HG03565 (cell line): ENCODE measurements at regions not wholly inside any gene's neighbourhood (a gene's known extent, or its start where the extent isn't known, plus 50 kb on each side); places are given as distances from the start of the nearest gene placed in this dataset.

Source experiments
- ATAC-seq: cut with Tn5 transposase; IDR thresholded peaks from one replicate; pipeline ENCODE4 v1.9.1; 2021; ENCODE audit warnings: mild to moderate bottlenecking, moderate library complexity; ENCODE audit not compliant: unreplicated experiment

DNA sequence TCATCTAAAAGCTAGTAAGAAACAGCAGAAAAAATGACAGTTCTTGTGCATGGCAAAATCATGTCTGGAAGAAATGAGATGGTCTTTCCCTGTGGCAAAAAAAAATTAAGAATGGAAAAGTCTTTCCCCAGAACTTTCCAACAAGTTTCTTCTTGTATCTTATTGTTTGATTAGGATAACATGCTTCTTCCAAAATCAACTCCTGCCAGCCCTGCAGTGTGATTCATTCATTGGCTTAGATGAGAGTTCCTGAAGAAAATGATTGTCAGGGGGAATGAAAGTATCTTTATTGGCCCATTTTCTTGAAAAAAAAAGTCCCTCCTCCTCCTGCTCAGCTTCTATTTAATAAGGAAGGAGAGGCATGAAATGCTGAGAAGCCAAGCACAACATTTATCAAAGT lies 407.7 kb downstream of the ARAP2 start:
- ATAC-seq: no peak

DNA sequence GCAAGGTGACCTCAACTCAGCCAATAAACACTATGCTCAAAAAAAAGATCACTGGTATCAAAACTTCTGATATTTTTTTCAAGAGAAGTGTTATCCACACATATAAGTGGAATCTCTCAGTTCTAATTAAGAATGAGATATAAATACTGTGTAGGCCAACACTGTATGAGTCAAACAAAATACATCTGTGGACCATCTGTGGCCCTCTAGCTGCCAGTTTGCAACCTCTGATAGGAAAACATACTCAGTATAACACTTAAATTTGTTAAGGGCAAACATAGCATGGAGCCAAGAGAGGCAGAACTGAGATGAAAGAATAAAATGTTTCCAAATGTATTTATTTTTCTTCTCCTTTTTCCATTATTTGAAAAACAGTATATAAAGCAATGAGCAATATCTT lies 377.3 kb downstream of the ARAP2 start:
- no peak for ATAC-seq

- ATAC-seq: no peak
Observed at GRCh38 chr4:35872273-35872672, 372.0 kb downstream of the ARAP2 start.

DNA sequence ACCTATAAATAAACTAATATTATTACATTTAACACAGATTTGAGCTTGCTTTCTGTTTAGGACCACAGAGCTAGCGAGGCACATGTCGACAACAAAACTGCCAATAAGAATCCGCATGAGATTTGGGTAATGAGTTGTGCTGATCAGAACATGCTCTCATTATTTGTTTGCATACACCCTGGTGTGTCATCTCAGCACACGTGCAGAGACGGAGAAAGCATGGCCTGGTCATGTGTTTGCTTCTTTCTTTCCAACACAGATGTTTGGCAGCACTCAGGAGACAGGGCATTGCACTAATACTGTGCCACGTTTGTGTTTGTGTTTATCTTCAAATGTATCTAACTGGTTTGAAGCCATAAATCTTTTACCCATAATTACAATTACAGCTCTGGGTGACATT lies 364.8 kb downstream of the ARAP2 start:
- no peak for ATAC-seq

DNA sequence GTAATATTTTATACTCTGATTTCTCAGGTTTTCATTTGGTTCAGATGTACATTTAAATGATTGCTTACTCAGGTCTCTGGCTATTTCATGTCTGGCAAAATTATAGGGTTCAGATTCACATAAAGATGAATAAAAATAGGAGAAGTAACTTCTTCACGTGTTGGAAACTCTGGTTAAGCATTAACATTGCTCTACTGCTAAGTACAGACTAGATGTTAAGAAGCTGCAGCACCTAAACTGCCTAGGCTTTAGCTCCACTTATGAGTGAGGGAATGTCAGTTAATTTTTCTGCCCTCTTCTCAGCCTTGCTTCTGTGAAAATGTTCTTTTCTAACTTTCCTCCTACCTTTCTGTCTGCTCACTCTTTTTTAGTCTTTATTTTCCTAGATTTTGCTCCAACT lies 361.2 kb downstream of the ARAP2 start:
- ATAC-seq: no peak

DNA sequence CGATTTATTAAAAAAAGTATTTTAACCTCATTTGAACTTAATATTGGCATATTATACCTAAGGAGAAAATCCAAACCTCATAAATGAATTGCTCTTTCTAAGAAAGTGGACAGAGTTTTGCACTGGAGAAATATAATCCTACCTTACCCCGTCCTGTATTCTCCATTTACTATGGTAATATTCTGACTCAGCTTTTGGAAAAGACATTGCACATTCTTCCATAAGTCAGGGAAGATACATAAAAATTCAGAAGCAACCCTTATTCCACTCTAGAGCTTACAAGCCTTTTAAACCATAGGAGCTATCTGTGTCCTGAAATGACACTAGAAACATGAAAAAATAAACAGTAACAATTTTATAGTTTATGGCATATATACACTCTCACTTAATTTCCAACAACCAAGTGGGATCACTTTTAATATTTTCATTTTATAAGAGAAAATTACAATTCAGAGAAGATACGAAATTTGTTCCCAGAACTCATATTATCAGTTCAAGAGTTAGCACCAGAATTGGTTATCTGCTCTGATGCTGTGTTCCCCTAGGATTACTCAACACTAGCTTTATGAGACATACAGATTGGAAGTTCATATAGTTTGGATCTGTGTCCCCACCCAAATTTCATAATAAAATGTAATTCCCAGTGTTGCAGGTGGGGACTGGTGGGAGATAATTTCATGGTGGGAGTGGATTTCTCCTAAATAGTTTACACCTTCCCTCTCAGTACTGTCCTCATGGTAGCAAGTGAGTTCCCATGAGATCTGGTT lies 359.4 kb downstream of the ARAP2 start:
- no peak for ATAC-seq

DNA sequence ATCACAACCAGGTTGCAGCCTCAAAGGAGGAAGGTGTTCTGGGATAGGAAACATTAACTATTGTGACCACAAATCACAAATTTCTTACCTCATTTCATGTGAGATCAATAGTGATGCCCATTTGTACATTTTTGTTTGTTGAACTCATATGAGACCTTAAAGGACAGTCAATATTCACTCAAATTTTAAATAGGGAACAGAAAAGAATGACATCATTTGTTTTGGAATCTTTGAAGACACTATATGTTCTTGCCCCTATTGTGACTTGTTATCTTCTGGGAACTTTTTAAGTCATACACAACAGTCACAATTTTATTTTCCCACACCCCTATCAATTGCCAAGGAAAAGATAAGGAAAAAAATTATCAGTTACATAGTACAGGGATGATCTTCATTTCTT lies 346.5 kb downstream of the ARAP2 start:
- no peak for ATAC-seq

DNA sequence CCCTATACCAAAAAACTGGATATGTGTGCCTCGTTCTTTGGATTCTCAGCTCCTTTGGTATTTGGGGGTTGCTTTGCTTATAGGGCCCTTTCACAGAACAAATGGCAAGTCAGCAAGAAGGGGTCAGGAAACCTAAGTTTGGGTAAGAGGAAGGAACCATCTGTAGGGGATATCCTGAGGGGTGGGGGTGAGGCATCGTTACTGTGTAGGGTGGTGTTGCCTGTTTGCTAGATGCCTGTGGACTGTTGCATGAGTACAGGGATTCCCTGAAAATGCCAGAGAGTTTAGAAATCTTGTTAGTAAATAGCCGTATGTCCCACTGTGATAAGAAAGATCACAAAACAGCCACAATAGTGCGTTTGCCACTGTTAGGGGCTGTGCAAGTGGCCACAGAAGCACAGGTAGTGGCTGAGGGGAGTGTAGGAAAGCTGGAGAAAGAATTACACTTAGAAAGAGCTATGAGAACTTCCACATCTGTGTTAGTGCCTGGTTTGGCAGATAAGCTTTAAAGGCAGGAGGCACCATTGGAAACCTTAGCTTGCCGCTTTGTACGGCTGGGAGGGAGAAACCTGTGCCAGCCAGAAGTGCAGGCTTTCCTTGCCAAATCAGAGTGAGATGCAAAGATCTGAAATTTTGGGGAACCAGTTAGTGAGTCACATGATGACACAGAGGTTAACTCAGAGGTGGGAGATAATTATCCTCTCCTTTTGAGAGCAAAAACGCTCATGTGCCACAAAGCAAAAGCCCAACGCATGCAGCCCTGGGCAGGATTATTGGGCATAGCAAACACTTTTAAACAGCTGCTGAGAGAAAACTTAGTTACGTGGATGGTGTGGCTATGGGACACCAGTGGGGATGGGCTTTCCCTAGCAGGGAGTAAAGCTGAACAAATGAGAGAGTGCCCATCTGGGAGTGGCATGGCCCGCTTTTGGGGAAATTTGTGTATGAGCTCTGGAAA lies 343.7 kb downstream of the ARAP2 start:
- no peak for ATAC-seq

DNA sequence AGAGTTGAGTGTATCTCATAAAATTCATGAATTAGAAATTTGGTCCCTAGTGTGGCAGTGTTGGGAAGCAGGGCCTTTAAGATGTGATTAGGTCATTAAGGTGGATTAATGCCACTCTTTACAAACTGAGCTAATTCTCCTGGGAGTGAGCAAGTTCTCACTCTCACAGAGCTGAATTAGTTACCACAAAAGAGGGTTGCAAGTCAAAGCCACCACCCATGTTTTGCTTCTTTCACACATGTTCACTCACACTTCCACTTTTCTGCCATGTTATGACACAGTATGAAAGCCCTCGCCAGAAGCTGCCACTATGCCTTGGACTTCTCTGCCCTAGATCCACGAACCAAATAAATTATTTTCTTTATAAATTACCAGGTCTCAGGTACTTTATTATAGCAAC lies 332.1 kb downstream of the ARAP2 start:
- peak; percentile 99 for ATAC-seq

GRCh38 chr4:35918491-35918977 lies 325.8 kb downstream of the ARAP2 start:
- no peak for ATAC-seq

GRCh38 chr4:35925806-35926205 lies 318.5 kb downstream of the ARAP2 start:
- peak; percentile 95 for ATAC-seq

DNA sequence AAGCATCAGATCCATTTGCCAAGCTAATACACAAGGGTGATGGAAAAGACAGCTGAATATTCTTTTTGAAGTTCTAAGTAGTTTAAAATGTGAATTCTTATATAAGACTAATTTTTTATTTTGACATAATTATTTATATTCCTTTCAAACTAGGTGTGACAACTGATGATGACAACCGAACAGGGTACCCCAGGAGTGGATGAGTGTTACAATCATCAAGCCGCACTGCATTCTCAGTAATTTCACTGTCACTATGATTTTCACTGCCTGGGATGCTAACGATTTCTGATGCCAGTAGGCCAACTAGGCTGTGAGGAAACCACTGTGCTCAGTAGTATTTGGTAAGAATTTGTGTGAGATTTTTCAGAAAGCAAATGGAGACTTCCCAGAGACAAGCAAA lies 317.5 kb downstream of the ARAP2 start:
- ATAC-seq: no peak

GRCh38 chr4:35933901-35934300 lies 310.4 kb downstream of the ARAP2 start:
- ATAC-seq: no peak

- ATAC-seq: no peak
Observed at GRCh38 chr4:35934320-35934981, 309.9 kb downstream of the ARAP2 start.

- ATAC-seq: no peak
Observed at GRCh38 chr4:35938936-35939335, 305.4 kb downstream of the ARAP2 start.

- ATAC-seq: no peak
Observed at GRCh38 chr4:35939751-35940150, 304.6 kb downstream of the ARAP2 start.

DNA sequence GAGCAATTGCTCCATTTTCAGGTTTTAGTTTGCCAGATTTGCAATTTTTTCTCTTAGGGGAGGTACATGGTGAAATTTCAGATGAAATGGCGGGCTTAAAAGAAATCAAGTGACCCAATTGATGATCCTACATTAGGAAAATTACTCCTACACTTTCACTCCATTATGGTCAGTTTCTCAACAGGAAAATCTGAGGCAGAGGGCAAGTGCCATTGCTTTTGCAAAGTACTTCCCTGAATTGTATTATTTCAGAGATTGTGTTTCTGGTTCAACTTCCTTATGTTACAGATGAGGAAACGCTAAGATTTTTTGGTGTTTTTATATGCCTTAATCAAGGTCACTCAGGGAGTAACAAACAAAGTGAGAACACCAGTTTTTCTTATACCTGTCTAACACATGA lies 302.2 kb downstream of the ARAP2 start:
- no peak for ATAC-seq

DNA sequence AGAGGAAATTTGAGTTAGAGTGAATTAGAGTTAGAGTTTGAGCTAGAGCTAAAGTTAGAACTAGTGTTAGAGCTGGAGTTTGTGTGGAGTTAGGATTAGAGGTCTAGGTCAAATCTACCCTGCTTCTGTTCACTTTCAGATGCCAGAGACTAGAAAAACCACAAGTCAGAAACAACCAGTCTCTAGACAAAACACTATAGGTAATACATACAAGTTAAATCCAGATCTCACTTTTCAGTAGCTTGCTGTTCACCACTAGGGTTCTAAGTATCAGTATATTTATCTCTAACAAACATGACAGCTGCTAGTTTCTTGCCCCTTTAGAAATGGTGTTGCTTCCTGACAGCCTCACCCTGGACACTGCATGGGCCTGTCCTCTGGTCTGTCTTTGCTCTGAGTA lies 300.7 kb downstream of the ARAP2 start:
- ATAC-seq: no peak

DNA sequence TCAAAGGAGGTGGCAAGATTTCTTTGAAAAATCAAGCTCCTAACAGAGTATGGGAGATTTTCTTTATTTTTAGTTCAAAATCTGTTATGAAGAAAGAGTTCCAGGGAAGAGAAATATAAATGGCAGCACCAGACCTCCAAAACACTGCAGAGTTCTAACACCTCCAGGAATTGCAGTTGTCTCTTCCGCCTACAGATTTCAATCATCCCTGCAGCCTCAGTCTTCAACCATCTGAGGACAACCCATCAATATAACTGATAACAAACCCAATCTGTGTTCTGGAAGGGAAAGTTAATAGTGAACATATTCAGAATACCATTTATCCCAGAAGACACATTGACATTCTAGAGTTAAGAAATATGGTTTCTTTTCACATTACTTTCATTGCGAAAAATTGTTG lies 296.1 kb downstream of the ARAP2 start:
- no peak for ATAC-seq

DNA sequence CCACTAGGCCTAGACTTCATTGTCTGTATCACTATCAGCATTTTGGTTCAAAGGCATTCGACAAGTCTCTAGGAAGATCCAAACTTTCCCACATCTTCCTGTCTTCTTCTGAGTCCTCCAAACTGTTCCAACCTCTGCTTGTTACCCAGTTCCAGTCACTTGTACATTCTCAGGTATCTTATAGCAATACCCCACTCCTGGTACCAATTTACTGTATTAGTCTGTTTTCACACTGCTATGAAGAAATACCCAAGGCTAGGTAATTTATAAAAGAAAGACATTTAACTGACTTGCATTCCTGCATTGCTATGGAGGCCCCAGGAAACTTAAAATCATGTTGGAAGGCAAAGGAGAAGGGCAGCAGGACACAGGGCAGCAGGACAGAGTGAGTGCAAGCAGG lies 293.9 kb downstream of the ARAP2 start:
- ATAC-seq: no peak

- ATAC-seq: no peak
Observed at GRCh38 chr4:35952751-35953150, 291.6 kb downstream of the ARAP2 start.
